Activated naive CD4-positive, alpha-beta T cell treated with anti-CD3 and anti-CD28 coated beads, Interleukin-2, amount 10 ng/mL, durations not matched to agents 7 days and 5 days (primary cell): ENCODE measurements at regions not wholly inside any gene's neighbourhood (a gene's known extent, or its start where the extent isn't known, plus 50 kb on each side); places are given as distances from the start of the nearest gene placed in this dataset.
"Not testable (repeated sequence)": the region's sequence is repeated elsewhere in the genome, so short reads cannot be mapped to it uniquely, and the experiment has no call there.

Experiments
- CTCF ChIA-PET: fragments of 350-600 bp; sonication (Branson Sonifier 250); formaldehyde crosslinking; loops from one replicate; lab custom pipeline; 2021; ENCODE audit warnings: antibody characterized with exemption; lab: Charles Lee
- DNase-seq: peaks from one replicate; pipeline ENCODE4 v3.0.0-alpha.2; 2020
- H3K27ac Mint-ChIP-seq: one replicate; pipeline ENCODE4 v1.8.0; 2021; ENCODE audit warnings: mild to moderate bottlenecking, moderate library complexity, mixed read lengths
- H3K27me3 Mint-ChIP-seq: one replicate; pipeline ENCODE4 v1.8.0; 2021; ENCODE audit warnings: mild to moderate bottlenecking, mixed read lengths
- H3K36me3 Mint-ChIP-seq: one replicate; pipeline ENCODE4 v1.8.0; 2021; ENCODE audit warnings: mixed read lengths
- H3K4me1 Mint-ChIP-seq: one replicate; pipeline ENCODE4 v1.8.0; 2021; ENCODE audit warnings: mixed read lengths
- H3K4me3 Mint-ChIP-seq: one replicate; pipeline ENCODE4 v1.8.0; 2021; ENCODE audit warnings: mild to moderate bottlenecking, moderate library complexity, mixed read lengths
- H3K9me3 Mint-ChIP-seq: one replicate; pipeline ENCODE4 v1.8.0; 2021; ENCODE audit warnings: mixed read lengths

GRCh38 chr11:38460429-38460828, 1862.4 kb upstream of the RAG2 start:
- Mint-ChIP-seq H3K27me3 (no peaks in the 10 kb centered on the region), H3K36me3 (no peaks in the 10 kb centered on the region), H3K9me3 (peaks cover 2% of the 10 kb centered on the region), H3K27ac (no peak overlapping the region), H3K4me1 (no peaks in the 10 kb centered on the region), H3K4me3 (no peak overlapping the region)
- DNase-seq: no peak
- CTCF ChIA-PET: no interaction called here

GRCh38 chr11:38456371-38456770, 1858.3 kb upstream of the RAG2 start:
- CTCF ChIA-PET: no interaction called here
- Mint-ChIP-seq H3K27me3 (no peaks in the 10 kb centered on the region), H3K4me3 (no peak overlapping the region), H3K27ac (no peak overlapping the region), H3K9me3 (peaks cover 2% of the 10 kb centered on the region), H3K4me1 (no peaks in the 10 kb centered on the region), H3K36me3 (no peaks in the 10 kb centered on the region)
- no peak for DNase-seq

GRCh38 chr11:38448284-38448683, 1850.2 kb upstream of the RAG2 start:
- Mint-ChIP-seq H3K36me3 (no peaks in the 10 kb centered on the region), H3K27ac (no peak overlapping the region), H3K9me3 (peaks cover 1% of the 10 kb centered on the region), H3K27me3 (no peaks in the 10 kb centered on the region), H3K4me1 (no peaks in the 10 kb centered on the region), H3K4me3 (no peak overlapping the region)
- no peak for DNase-seq
- CTCF ChIA-PET: no interaction called here

- CTCF ChIA-PET: no interaction called here
- no peak for DNase-seq
- H3K4me3 Mint-ChIP-seq: no peak overlapping the region
- H3K27me3 Mint-ChIP-seq: no peaks in the 10 kb centered on the region
- H3K4me1 Mint-ChIP-seq: no peaks in the 10 kb centered on the region
- no peak overlapping the region for H3K27ac Mint-ChIP-seq
- H3K9me3 Mint-ChIP-seq: peaks cover 1% of the 10 kb centered on the region
- H3K36me3 Mint-ChIP-seq: no peaks in the 10 kb centered on the region
Observed at GRCh38 chr11:38446336-38446735, 1848.3 kb upstream of the RAG2 start.

- DNase-seq: no peak
- CTCF ChIA-PET: no interaction called here
Observed at GRCh38 chr11:38438091-38438490, 1840.1 kb upstream of the RAG2 start.

GRCh38 chr11:38425578-38425977, 1827.5 kb upstream of the RAG2 start:
- Mint-ChIP-seq H3K4me1 (no peaks in the 10 kb centered on the region), H3K9me3 (peaks cover 6% of the 10 kb centered on the region), H3K4me3 (no peak overlapping the region), H3K27ac (no peak overlapping the region), H3K36me3 (no peaks in the 10 kb centered on the region), H3K27me3 (no peaks in the 10 kb centered on the region)
- CTCF ChIA-PET: no interaction called here
- no peak for DNase-seq

More at GRCh38 chr11:38438091-38438490, 1840.1 kb upstream of the RAG2 start:
- peaks cover 6% of the 10 kb centered on the region for H3K9me3 Mint-ChIP-seq
- H3K27ac Mint-ChIP-seq: no peak overlapping the region
- no peaks in the 10 kb centered on the region for H3K4me1 Mint-ChIP-seq
- H3K4me3 Mint-ChIP-seq: no peak overlapping the region
- no peaks in the 10 kb centered on the region for H3K36me3 Mint-ChIP-seq
- no peaks in the 10 kb centered on the region for H3K27me3 Mint-ChIP-seq

- H3K36me3 Mint-ChIP-seq: no peaks in the 10 kb centered on the region
- DNase-seq: no peak
- no peaks in the 10 kb centered on the region for H3K27me3 Mint-ChIP-seq
- CTCF ChIA-PET: no interaction called here
- no peak overlapping the region for H3K4me3 Mint-ChIP-seq
- no peak overlapping the region for H3K27ac Mint-ChIP-seq
- H3K9me3 Mint-ChIP-seq: peaks cover 3% of the 10 kb centered on the region
- no peaks in the 10 kb centered on the region for H3K4me1 Mint-ChIP-seq
Observed at GRCh38 chr11:38423042-38423441, 1825.0 kb upstream of the RAG2 start.

- peaks cover 26% of the 10 kb centered on the region for H3K9me3 Mint-ChIP-seq
- H3K27ac Mint-ChIP-seq: no peak overlapping the region
- H3K4me3 Mint-ChIP-seq: no peak overlapping the region
- no peaks in the 10 kb centered on the region for H3K27me3 Mint-ChIP-seq
- CTCF ChIA-PET: no interaction called here
- H3K4me1 Mint-ChIP-seq: no peaks in the 10 kb centered on the region
- no peak for DNase-seq
- H3K36me3 Mint-ChIP-seq: no peaks in the 10 kb centered on the region
Observed at GRCh38 chr11:38416141-38416540, 1818.1 kb upstream of the RAG2 start.

- Mint-ChIP-seq H3K9me3 (peaks cover 29% of the 10 kb centered on the region), H3K4me1 (no peaks in the 10 kb centered on the region), H3K4me3 (no peak overlapping the region), H3K36me3 (no peaks in the 10 kb centered on the region), H3K27me3 (no peaks in the 10 kb centered on the region), H3K27ac (no peak overlapping the region)
- CTCF ChIA-PET: no interaction called here
- no peak for DNase-seq
Observed at GRCh38 chr11:38411149-38411548, 1813.1 kb upstream of the RAG2 start.

- no peaks in the 10 kb centered on the region for H3K4me1 Mint-ChIP-seq
- CTCF ChIA-PET: no interaction called here
- H3K4me3 Mint-ChIP-seq: no peak overlapping the region
- DNase-seq: no peak
- no peaks in the 10 kb centered on the region for H3K27me3 Mint-ChIP-seq
- H3K9me3 Mint-ChIP-seq: peaks cover 23% of the 10 kb centered on the region
- H3K36me3 Mint-ChIP-seq: no peaks in the 10 kb centered on the region
- no peak overlapping the region for H3K27ac Mint-ChIP-seq
Observed at GRCh38 chr11:38402063-38402462, 1804.0 kb upstream of the RAG2 start.

- Mint-ChIP-seq H3K9me3 (peaks cover 6% of the 10 kb centered on the region), H3K27me3 (no peaks in the 10 kb centered on the region), H3K36me3 (no peaks in the 10 kb centered on the region), H3K27ac (no peak overlapping the region), H3K4me1 (no peaks in the 10 kb centered on the region), H3K4me3 (no peak overlapping the region)
- CTCF ChIA-PET: no interaction called here
- DNase-seq: no peak
Observed at GRCh38 chr11:38392176-38392575, 1794.1 kb upstream of the RAG2 start.

- H3K27me3 Mint-ChIP-seq: no peaks in the 10 kb centered on the region
- H3K27ac Mint-ChIP-seq: no peak overlapping the region
- H3K9me3 Mint-ChIP-seq: peaks cover 11% of the 10 kb centered on the region
- no peaks in the 10 kb centered on the region for H3K36me3 Mint-ChIP-seq
- DNase-seq: no peak
- CTCF ChIA-PET: no interaction called here
- no peak overlapping the region for H3K4me3 Mint-ChIP-seq
- H3K4me1 Mint-ChIP-seq: no peaks in the 10 kb centered on the region
Observed at GRCh38 chr11:38384568-38384967, 1786.5 kb upstream of the RAG2 start.

GRCh38 chr11:38365274-38365673, 1767.2 kb upstream of the RAG2 start:
- Mint-ChIP-seq H3K4me3 (no peak overlapping the region), H3K27me3 (no peaks in the 10 kb centered on the region), H3K27ac (no peak overlapping the region), H3K36me3 (no peaks in the 10 kb centered on the region), H3K9me3 (peaks cover 8% of the 10 kb centered on the region), H3K4me1 (no peaks in the 10 kb centered on the region)
- CTCF ChIA-PET: no interaction called here
- DNase-seq: no peak

- Mint-ChIP-seq H3K4me1 (no peaks in the 10 kb centered on the region), H3K36me3 (no peaks in the 10 kb centered on the region), H3K27me3 (no peaks in the 10 kb centered on the region), H3K9me3 (peaks cover 15% of the 10 kb centered on the region), H3K27ac (no peak overlapping the region), H3K4me3 (no peak overlapping the region)
- CTCF ChIA-PET: no interaction called here
- no peak for DNase-seq
Observed at GRCh38 chr11:38356255-38356654, 1758.2 kb upstream of the RAG2 start.

- Mint-ChIP-seq H3K27me3 (no peaks in the 10 kb centered on the region), H3K36me3 (no peaks in the 10 kb centered on the region), H3K4me1 (no peaks in the 10 kb centered on the region), H3K4me3 (no peak overlapping the region), H3K9me3 (peaks cover 24% of the 10 kb centered on the region), H3K27ac (no peak overlapping the region)
- DNase-seq: no peak
- CTCF ChIA-PET: no interaction called here
Observed at GRCh38 chr11:38345286-38345685, 1747.2 kb upstream of the RAG2 start.

GRCh38 chr11:38341612-38342011, 1743.6 kb upstream of the RAG2 start:
- H3K27ac Mint-ChIP-seq, CTCF ChIA-PET, DNase-seq, H3K4me1 Mint-ChIP-seq, H3K36me3 Mint-ChIP-seq, H3K4me3 Mint-ChIP-seq, H3K27me3 Mint-ChIP-seq: not testable (repeated sequence)
- peaks cover 23% of the 10 kb centered on the region for H3K9me3 Mint-ChIP-seq
